Adrenal gland (tissue), 9 donors: ENCODE measurements at regions not wholly inside any gene's neighbourhood (a gene's known extent, or its start where the extent isn't known, plus 50 kb on each side); places are given as distances from the start of the nearest gene placed in this dataset.

Source experiments
- DNase-seq, 7 donors: peaks; one replicate each; pipeline ENCODE4 v3.0.0-alpha.2; 2019 to 2020
- H3K27ac ChIP-seq, 5 donors: fragments of 200-600 bp; sonication (generic) in 4 of 5; 1 replicate in 3 of 5; 2 replicates in 2 of 5; pipeline versions ENCODE4 v1.5.1 to v1.8.0; 2016 to 2020; ENCODE audit warnings: mild to moderate bottlenecking in 1 of 5
- H3K27me3 ChIP-seq: fragments of 200-600 bp; 2 replicates; pipeline ENCODE4 v1.8.0; 2021
- H3K36me3 ChIP-seq, 2 donors: fragments of 200-600 bp; replicated peaks in 1 of 2; 1 replicate in 1 of 2; 2 replicates in 1 of 2; pipeline versions ENCODE4 v1.5.1 to v1.8.0; 2018 to 2022
- H3K4me1 ChIP-seq, 2 donors: fragments of 200-600 bp; replicated peaks in 1 of 2; 1 replicate in 1 of 2; 2 replicates in 1 of 2; pipeline versions ENCODE4 v1.5.1 to v1.8.0; 2018 to 2021
- H3K4me3 ChIP-seq, 4 donors: fragments of 200-600 bp; sonication (generic) in 3 of 4; one replicate each; pipeline ENCODE4 v1.5.1; 2016 to 2018
- H3K9me3 ChIP-seq, 3 donors: fragments of 200-600 bp; sonication (generic) in 1 of 3; replicated peaks in 1 of 3; 1 replicate in 2 of 3; 2 replicates in 1 of 3; pipeline versions ENCODE4 v1.5.1 to v1.8.0; 2016 to 2021
- POLR2A ChIP-seq, 2 donors: fragments of 450-650 bp; IDR thresholded peaks; one replicate each; pipeline ENCODE4 v1.6.1; 2017; ENCODE audit warnings: antibody characterized with exemption in 2 of 2, mild to moderate bottlenecking in 2 of 2, moderate library complexity in 1 of 2
- WGBS, 4 donors: extraction: QIAGEN DNeasy Blood & Tissue Kit in 2 of 4; methylation state at CpG; one replicate each; pipeline versions ENCODE4 v1.1.5 to v1.1.7; 2013 to 2017; 5-methylcytosine and 5-hydroxymethylcytosine counted together
- intact Hi-C, 2 donors: fragments of 100-400 bp; cut with DNase I; formaldehyde crosslinking; loops; one replicate each; pipeline versions ENCODE4 v1.14.1 to v1.15.0; 2022 to 2023
- TF ChIP-seq, protein P1 (sequence below), 6 experiments: fragments of 450-650 bp in 4 of 6; fragments of 200-600 bp in 2 of 6; sonication (generic) in 1 of 6; IDR thresholded peaks; 1 replicate in 5 of 6; 2 replicates in 1 of 6; pipeline versions ENCODE4 v1.5.1 to v1.8.0; 2016 to 2021; ENCODE audit warnings: antibody characterized with exemption in 6 of 6, mild to moderate bottlenecking in 2 of 6, moderate library complexity in 1 of 6
- donor health status: healthy with polysubstance abuse.
- donor health status: Bipolar disorder and iron deficiency.
- donor health status: DM: yes; HTN: yes; CAD: no.
- donor health status: DM: no; HTN: no; CAD: no.
- donor health status: DM: no; HTN: no; CAD: no.

DNA sequence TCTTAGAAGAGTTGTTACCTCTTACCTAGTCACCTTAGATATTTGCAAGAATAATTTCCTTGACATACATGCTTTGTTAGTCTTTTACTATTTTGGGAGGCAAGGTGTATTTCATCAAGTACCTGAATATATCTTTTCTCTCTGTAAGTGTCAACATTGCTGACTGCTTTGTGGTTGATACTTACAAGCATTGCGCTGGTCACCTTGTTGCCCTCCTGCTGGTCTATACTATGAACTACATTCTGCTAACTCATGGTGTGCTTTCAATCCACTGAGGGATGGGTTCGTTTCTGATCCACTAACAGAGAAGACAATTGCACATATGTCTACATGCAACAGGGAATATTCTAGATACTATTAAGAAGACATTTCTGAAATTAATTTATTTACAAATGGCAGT lies 837.8 kb upstream of the COBL start:
- WGBS, 4 donors: 77 to 87% (median 81%) methylated on average over 2 of the region's 2 CpGs
- H3K4me3 ChIP-seq: no peak overlapping the region

DNA sequence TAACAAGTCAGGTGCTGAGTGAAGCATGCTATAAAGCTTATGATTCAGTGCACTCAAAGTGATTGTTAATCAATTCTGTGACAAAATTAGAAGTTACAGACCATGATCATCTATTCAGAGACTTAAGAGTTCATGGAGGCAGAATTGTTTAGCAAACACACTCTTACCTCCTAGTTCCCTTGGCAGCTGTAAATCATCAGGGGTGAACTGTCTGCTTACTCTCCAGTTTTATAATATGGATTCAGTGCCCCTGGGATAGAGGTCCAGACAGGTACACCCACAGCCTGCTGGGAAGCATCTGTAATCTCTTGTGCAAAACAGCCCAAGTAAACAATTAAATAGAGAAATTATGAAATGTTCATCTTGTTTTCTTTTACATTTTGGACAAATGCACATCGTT lies 835.0 kb upstream of the COBL start:
- Histone ChIP-seq H3K9me3 (no peaks in the 10 kb centered on the region), H3K27me3 (no peaks in the 10 kb centered on the region), H3K36me3 (no peaks in the 10 kb centered on the region), H3K27ac (no peak overlapping the region), H3K4me1 (no peaks in the 10 kb centered on the region), H3K4me3 (no peak overlapping the region)
- no peak for DNase-seq
- TF ChIP-seq, protein P1, sequence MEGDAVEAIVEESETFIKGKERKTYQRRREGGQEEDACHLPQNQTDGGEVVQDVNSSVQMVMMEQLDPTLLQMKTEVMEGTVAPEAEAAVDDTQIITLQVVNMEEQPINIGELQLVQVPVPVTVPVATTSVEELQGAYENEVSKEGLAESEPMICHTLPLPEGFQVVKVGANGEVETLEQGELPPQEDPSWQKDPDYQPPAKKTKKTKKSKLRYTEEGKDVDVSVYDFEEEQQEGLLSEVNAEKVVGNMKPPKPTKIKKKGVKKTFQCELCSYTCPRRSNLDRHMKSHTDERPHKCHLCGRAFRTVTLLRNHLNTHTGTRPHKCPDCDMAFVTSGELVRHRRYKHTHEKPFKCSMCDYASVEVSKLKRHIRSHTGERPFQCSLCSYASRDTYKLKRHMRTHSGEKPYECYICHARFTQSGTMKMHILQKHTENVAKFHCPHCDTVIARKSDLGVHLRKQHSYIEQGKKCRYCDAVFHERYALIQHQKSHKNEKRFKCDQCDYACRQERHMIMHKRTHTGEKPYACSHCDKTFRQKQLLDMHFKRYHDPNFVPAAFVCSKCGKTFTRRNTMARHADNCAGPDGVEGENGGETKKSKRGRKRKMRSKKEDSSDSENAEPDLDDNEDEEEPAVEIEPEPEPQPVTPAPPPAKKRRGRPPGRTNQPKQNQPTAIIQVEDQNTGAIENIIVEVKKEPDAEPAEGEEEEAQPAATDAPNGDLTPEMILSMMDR (IDR thresholded peaks at IDR 0.05): no peak
- no peak for TF ChIP-seq POLR2A (IDR thresholded peaks at IDR 0.05)
- intact Hi-C loops: no loop called here
- WGBS, 4 donors: 46 to 66% (median 60%) methylated on average over 1 of the region's 1 CpG

More for the DNA sequence above, 837.8 kb upstream of the COBL start:
- H3K9me3 ChIP-seq: no peaks in the 10 kb centered on the region
- H3K4me1 ChIP-seq: no peaks in the 10 kb centered on the region
- intact Hi-C loops: no loop called here
- DNase-seq: no peak
- H3K27me3 ChIP-seq: no peaks in the 10 kb centered on the region
- H3K36me3 ChIP-seq: no peaks in the 10 kb centered on the region
- H3K27ac ChIP-seq: no peak overlapping the region
- TF ChIP-seq, protein P1 (IDR thresholded peaks at IDR 0.05): no peak
- no peak for TF ChIP-seq POLR2A (IDR thresholded peaks at IDR 0.05)

DNA sequence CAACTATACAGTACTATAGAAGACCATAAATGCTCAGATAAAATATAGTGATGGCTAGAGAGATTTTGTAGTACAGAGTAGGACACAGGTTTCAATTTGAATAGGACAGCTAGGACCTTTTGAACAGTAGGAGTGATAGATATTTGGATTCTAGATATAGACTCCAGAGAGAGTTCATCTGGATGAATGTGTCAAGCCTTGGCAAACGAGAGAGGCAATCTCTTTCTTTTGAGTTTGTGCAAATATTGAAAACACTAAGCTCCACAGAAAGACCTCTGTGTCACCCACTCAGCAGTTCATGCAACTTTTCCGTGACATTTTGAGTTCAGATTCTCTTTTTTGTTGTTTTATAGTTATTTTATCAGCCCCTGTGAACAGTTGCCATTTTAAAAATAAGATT lies 834.3 kb upstream of the COBL start:
- Histone ChIP-seq H3K4me1 (no peaks in the 10 kb centered on the region), H3K9me3 (no peaks in the 10 kb centered on the region), H3K4me3 (no peak overlapping the region), H3K36me3 (no peaks in the 10 kb centered on the region), H3K27me3 (no peaks in the 10 kb centered on the region), H3K27ac (no peak overlapping the region)
- WGBS, 4 donors: 50 to 74% (median 69%) methylated on average over 2 of the region's 2 CpGs
- DNase-seq: no peak
- intact Hi-C loops: no loop called here
- TF ChIP-seq, protein P1 (IDR thresholded peaks at IDR 0.05): no peak
- TF ChIP-seq POLR2A (IDR thresholded peaks at IDR 0.05): no peak

DNA sequence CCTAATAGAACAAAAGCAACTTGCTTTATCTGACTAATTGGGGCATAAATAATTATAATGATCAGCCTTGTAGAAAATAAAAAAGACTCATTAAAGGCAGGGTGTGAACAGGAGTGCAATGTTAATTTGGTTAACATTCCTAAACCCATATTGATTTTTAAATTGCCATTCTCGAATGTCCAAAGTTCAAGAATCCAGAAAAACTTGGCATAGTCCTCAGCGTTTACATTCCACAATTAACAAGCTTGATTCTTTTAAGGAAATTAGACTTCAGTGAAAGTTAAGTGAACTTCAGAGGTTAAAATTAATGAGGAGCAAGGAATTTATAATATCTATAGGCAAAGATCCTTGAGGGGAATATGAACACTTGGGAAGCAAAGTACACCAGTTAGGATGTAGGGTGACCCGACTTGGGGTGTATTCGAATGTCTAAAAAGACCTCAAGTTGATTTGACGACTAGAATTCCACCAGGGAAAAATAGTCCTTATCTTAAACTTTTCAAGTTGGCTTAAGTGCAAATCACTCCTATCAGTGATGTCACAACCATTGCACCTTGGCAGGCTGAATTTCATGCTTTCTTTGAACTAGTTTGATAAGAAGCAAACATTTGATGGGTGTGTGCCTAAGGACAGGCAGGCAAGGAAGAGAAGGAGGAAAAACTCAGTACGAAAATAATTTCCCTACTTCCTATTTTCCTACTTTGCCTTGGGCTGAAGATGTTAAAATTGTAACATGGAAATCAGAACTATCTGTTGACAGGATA lies 830.4 kb upstream of the COBL start:
- no peak for TF ChIP-seq POLR2A (IDR thresholded peaks at IDR 0.05)
- TF ChIP-seq, protein P1 (IDR thresholded peaks at IDR 0.05): no peak
- no peaks in the 10 kb centered on the region for H3K36me3 ChIP-seq
- no peaks in the 10 kb centered on the region for H3K9me3 ChIP-seq
- 78 to 83% (median 80%) methylated on average over 6 of the region's 6 CpGs for WGBS, 4 donors
- H3K4me1 ChIP-seq: no peaks in the 10 kb centered on the region
- no peak overlapping the region for H3K27ac ChIP-seq
- H3K4me3 ChIP-seq: no peak overlapping the region
- intact Hi-C loops: no loop called here
- no peak for DNase-seq
- H3K27me3 ChIP-seq: no peaks in the 10 kb centered on the region
